ENCODE measurements at regions not wholly inside any gene's neighbourhood (a gene's known extent, or its start where the extent isn't known, plus 50 kb on each side); places are given as distances from the start of the nearest gene placed in this dataset.
"Not testable (repeated sequence)": the region's sequence is repeated elsewhere in the genome, so short reads cannot be mapped to it uniquely, and the experiment has no call there.

DNA sequence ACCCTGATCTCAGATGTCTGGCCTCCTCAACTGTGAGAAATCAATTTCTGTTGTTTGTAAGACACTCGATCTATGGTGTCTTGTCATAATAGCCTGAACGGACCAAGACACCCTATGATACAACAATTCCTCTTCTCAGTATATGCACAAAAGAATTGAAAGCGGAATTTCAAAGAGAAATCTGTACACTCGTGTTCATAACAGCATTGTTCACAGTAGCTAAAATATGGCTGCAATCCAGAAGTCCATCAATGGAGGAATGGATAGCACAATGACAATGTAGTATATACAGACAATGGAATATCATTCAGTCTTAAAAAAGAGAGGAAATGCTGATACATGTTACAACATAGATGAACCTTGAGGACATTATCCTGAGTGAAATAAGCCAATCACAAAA, 354.6 kb downstream of the SFMBT2 start:
- DNase-seq, result no peak

DNA sequence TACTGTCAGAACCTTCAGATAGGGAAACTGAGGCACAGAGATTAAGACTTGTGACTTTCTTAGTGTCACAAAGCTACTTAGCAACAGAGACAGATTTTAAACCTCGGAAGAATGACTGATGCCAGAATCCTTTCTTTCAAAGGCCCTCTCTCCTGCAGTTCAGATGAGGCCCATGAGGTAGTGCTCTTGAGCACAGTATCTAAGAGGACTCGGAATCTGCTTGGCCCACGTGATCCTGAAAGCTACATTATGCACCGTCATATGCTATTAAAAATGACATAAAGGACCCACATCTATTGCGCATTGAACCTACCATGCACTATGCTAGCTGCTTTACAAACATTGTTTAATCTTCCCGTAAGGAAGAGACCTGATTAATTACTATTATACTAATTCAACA, 355.9 kb downstream of the SFMBT2 start:
- peak; percentile 36 for DNase-seq

DNA sequence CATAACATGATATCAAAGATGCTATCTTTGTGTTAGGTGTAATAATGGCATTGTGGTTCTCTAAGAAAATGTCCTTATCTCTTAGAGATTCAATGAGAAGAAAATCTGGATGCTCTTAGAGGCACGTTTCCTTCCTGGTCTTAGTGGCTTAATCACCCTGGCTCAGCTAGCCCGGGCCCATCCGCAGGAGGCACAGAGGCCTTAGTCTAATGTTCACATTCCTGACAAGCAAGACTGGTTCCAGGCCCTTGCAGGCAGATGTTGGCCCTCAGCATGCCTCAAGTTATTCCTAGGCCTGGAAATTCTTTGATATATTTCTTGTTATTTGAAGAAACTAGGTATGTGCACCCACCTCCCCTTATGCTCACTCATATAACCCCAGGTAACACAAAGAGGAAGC, 357.6 kb downstream of the SFMBT2 start:
- no peak for DNase-seq

DNA sequence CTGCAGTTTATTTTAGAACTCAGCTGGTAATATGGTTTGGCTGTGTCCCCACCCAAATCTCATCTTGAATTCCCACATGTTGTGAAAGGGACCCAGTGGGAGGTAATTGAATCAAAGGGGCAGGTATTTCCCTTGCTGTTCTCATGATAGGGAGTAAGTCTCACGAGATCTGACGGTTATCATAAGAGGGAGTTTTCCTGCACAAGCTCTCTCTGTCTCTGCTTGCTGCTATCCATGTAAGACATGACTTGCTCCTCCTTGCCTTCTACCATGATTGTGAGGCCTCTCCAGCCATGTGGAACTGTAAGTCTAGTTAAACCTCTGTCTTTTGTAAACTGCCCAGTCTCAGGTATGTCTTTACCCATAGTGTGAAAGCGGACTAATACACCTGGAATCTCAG, 360.8 kb downstream of the SFMBT2 start:
- DNase-seq, result not testable (repeated sequence)

DNA sequence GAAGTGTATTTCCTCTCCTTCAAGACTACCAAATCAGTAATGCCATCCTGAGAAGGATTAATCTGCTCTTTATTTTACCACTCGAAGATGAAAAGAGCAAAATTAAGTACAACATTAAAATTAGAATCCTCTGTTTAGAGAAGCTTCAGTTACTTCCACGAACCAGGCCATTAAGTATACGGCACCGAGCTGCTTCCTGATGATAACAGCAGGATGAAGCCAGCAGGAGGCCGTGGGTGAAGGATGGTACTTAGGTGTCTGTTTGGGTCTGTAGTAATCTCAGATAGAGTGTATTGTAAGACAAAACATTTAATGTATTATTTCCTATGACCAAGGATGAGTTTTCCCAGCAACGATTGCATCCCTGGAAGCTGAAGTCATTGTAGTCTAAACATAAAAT, 362.8 kb downstream of the SFMBT2 start:
- DNase-seq, result no peak

DNA sequence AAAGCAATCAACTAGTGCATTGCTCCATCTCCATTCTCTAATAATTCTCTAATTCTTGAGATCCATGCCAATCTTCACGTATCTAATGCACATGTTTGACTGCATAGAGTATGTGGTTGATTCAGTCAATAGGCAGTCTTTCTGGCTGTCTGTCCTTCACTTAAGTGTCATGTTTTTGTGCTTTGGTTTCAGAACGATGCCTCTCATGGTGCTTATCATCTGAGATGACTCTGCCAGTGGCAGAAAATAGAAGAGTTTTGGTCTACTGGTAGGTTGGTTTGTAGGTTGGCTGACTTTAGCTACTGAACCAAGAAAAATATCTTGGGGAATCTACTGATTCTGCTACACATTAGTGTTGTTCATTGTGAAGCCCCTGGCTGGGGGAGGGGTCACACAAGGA, 364.2 kb downstream of the SFMBT2 start:
- peak; percentile 40 for DNase-seq

DNA sequence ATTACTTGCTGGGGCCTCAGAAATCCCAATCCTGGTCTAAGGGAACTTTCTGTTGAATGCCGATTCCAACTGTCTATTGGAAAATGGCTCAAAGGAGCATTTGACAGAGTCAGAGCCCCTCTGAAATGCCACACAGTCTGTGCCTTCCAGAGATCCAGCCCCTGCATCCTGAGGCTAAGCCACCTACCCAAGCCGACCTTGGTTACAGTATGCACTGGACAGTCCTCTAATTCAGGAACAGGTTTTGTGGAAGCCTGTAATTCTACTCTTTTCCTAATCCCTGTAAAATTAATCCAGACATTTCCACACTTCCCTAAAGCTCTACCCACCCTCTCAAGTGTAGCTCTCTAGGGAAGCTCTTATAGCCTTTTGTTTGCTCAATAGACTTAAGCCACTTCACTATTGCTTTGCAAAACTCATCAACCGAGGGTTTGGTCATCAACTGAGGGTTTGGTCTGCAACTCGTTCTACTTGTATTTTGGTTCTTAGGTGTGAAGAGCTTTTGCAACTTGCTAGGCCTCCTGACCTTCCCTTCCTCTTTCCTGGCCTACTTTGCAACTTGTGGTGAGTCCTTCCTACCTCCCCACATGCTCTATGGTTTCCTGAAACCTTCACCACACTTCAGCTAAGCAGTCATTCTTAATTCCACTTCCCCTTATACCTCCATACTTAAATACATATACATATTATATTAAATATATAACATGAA, 364.8 kb downstream of the SFMBT2 start:
- DNase-seq, result peak; percentile 61

DNA sequence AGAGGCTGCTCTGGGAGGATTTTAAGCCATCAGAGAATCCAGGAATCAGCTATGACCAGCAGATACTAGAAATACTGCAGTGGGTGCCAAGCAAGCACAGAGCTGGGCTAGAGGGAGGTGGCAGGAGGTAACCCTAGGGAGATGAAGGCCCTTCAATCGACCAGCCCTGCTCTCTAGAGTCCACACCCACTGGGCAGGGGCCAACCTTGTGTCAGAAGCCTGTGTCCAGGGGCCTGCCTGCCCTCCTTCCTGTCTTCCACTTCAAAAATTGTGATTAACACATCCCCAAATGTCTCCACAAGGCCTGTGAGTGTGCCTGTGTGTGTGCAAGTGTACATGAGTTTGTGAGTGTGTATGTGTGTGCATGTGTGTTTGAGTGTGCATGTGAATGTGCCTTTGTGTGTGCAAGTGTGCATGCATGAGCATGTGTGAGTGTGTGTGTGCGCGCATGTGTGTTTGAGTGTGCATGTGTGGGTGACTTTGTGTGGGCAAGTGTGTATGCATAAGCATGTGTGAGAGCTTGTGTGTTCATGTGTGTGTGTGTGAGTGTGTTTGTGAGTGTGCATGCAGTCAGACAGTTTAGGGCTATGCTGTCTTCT, 367.7 kb downstream of the SFMBT2 start:
- no peak for DNase-seq

DNA sequence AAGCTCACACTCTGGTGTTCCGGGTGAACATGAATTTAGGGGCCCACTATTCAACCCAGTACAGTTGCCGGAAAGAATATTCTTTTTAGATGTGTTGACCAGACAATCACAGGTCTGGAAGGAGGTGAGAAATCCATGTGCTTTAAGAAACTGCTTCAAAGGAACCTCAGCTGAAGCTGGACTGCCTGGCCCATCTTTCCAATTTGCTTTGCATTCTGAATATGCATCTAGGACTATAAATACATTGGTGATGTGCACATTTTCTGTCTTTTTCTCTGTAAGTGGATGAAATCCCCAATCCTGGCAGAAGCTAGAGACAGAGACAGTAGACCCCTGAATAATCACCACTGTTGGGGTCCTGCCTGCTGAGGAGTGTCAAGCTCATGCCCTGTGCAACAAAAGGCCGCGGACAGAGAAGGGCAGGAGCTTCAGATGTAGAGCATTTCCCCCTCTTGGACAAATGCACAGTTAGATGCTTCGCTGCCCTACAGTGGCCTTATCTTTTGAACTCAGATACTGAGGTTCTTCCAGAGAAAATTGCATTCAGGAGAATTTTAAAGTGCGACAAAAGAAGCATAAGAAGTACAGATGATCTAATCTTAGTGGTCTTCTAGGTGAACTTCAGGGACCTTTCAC, 368.3 kb downstream of the SFMBT2 start:
- no peak for DNase-seq

DNA sequence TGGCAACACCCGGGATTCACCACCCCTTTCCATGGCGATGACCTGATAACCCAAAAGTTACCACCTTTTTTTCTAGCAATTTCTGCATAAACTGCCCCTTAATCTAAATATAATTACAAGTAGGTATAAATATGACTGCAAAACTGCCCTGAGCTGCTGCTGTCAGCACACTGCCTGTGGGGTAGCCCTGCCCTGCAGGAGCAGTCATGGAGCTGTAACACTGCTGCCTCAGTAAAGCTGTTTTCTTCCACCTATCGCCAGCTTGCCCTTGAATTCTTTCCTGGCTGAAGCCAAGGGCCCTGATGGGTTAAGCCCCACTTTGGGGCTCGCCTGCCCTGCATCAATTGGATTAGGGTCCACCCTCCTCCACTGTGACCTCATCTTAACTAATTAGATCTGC, 368.8 kb downstream of the SFMBT2 start:
- no peak for DNase-seq

DNA sequence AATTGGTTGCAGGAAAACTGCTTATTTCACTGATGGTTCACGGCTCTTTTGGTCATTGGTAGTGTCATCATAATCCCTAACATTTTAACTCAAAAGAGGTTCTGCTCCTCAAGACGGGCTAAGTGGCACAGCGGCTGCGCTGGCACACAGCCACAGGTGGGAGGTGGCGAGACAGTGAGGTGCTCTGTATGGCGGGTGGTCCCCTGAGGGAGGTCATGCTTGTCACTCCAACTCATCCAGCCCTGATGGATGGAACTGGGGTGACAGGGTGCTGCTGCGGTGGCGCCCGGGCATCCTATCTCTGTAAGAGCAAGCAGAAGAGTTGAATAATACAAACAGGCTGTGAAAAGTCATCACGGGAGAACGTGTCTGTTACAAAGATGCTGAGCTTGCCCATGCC, 370.2 kb downstream of the SFMBT2 start:
- DNase-seq, result no peak

DNA sequence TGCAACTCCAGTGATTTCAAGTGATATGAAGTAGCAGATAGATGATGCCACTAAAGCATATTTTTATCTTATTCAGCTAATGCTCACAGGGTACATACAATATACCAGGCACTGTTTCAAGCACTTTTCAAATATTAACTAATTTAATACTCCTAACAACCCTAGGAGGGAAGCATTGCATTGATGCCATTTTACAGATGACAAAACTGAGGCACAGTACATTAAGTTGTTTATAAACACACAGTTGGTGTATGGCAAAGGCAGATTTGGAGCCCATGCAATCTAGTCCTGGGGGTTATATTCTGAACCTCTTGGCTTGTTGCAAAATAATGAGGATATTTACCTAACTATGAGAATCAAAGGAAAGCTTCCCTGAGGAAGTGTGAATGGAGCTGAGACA, 371.0 kb downstream of the SFMBT2 start:
- no peak for DNase-seq

DNA sequence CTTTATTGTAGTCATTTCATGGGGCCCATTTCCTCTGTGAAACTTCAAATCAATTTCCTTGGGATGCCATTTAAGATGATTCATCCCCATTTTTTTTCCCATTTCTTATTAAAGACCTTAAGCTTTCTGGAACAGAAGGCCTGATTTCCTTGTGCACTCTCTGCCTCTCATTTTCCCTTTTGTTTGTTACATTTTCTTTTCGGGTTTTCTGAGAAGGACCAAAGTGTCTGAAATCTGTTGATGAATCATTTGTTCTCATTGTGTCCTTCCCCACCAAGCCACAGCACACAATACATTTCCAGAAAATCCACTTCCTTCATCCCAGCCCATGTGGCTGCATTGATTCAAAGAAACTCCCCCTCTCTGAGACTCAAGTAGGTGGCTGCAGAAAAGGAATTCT, 372.4 kb downstream of the SFMBT2 start:
- no peak for DNase-seq

DNA sequence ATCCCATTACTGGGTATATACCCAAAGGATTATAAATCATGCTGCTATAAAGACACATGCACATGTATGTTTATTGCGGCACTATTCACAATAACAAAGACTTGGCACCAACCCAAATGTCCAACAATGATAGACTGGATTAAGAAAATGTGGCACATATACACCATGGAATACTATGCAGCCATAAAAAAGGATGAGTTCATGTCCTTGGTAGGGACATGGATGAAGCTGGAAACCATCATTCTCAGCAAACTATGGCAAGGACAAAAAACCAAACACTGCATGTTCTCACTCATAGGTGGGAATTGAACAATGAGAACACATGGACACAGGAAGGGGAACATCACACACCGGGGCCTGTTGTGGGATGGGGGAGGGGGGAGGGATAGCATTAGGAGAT, 373.4 kb downstream of the SFMBT2 start:
- not testable (repeated sequence) for DNase-seq

DNA sequence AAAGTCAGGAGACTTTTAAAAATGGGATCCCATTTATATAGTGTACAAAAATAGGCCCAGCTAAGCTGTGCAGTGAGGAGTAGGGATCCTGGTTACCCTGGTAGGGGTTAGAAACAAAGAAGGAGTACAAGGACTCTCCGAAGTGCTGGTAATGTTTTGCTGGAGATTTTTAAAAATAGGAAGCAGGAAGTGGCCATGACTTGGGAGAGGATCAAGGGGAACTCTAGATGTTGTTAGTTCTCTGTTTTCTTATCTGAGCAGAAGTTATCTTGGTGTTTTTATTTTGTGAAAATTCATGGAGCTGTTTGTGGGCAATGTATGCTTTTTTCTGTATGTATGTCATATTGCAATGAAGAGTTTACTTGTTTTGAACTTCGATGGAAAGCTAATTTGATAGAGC, 373.9 kb downstream of the SFMBT2 start:
- peak; percentile 15 for DNase-seq

DNA sequence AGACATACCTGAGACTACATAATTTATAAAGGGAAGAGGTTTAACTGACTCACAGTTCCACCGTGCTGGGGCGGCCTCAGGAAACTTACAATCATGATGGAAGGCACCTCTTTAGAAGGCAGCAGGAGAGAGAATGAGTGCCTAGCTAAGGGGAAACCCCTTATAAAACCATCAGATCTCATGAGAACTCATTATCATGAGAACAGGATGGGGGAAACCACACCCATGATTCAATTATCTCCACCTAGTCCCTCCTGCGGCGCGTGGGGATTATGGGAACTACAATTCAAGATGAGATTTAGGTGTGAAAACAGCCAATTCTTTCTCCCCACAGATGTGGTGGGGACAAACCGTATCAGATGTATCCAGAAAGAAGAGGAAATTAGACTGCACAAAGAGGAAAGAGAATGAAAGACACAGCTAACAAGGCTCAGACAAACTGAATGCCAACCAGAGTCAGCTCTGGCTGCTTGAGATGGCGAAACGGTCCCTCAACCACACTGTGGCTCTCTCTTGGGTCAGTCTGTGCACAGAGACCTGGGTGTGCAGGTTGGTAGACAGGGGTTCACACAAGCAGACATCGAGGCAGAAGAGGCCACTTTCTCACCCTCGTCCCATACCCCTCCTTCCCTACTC, 375.6 kb downstream of the SFMBT2 start:
- peak; percentile 18 for DNase-seq

DNA sequence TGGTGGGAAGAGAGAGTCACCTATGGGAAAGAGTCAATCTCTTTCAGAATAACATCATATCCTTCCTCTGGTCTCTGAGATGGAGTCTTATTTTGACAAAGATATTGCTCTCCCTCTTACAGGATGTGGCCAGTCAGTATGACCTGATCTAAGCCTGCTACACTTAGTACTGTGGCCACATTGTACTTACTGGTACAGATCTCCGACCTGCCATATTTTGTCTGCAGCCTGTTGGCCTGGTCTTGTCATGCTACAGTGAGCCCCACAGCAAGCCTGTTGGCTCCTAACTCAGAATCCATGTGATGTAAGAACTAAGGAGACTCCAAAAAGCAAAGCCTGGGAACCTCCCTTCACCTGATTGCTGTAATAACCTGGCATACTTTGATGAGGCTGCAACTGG, 377.8 kb downstream of the SFMBT2 start:
- no peak for DNase-seq

DNA sequence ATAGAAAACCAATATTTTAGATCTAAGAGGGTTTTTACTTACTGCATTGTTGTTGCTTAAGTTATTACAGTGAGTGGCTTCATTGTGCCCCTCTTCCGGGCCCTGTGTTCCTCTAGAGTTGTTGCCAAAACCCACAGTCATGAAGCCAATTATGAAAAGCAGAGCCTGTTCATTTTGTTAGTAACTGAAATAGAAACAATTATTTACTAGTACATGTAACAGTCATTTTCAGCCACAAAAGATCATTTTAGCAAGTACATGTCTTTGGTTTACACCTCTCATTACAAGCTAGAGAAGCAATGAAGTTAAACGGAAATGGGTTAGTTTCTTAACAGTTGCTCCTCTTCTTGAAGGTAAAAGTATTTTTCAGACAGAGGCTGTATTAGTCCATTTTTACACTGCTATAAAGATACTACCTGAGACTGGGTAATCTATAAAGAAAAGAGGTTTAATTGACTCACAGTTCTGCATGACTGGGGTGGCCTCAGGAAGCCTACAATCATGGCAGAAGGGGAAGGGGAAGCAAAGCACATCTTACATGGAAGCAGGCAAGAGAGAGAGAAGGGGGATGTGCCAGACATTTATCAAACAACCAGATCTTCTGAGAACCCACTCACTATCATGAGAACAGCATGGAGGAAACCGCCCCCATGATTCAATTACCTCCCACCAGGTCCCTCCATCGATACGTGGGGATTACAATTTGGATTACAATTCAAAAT, 380.5 kb downstream of the SFMBT2 start:
- DNase-seq, result no peak

DNA sequence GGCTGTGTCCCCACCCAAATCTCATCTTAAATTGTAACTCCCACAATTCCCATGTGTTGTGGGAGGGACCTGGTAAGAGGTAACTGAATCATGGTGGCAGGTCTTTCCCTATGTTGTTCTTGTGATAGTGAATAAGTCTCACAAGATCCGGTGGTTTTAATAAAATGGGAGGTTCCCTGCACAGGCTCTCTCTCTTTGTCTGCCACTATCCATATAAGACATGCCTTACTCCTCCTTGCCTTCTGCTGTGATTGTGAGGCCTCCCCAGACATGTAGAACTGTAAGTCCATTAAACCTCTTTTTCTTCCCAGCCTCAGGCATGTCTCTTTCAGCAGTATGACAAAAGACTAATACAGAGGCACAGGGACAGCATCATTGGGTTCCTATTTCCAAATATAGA, 381.2 kb downstream of the SFMBT2 start:
- no peak for DNase-seq

DNA sequence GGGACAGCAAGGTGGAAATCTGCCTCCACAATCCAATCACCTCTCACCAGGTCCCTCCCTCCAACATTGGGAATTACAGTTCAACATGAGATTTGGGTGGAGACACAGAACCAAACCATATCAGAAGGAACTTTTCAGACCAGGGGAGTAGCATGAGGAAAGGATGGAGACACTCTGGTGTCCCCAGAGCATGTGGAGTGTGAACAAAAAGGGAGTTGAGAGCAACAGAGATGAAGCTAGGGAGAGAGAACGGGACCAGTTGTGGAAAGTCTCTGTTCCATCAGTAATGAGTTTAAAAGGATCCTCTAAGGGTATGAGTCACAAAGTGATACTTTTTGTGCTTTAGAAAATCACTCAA, 382.0 kb downstream of the SFMBT2 start:
- no peak for DNase-seq

DNA sequence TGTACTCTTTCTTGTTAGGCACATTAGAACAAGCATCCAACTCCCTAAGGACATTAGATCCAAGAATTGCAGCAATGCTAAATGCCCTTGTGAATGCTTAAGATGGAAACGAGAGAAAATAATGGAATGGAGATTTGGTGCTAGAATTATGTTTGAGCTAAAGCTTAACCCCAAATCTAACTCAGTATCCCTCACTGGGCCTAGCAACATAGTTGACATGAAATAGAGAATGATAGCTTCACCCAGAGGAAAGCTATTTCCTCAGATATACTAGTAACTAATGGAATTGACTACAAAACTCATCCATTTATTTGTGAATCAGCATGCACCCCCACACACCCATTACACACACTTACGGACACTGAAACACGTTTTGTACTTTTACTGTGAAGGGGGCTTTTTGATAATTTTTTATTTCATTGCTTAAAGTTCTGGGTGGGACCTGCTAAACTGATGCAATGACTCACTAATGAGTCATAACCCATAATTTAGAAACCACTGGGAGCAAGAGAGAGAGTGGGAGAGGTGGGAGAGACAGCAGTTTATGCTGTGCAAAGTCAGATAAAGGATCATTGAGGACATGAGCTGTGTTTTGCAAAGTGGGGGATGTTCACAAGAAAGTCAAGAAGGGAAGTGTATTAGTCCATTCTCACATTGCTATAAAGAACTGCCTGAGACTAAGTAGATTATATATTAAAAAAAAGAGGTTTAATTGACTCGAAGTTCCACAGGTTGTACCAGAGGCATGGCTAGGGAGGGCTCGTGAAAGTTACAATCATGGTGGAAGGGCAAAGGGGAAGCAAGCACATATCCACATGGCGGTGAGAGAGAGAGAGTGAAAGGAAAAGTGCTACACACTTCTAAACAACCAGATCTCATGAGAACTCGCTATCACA, 382.7 kb downstream of the SFMBT2 start:
- peak; percentile 90 for DNase-seq

DNA sequence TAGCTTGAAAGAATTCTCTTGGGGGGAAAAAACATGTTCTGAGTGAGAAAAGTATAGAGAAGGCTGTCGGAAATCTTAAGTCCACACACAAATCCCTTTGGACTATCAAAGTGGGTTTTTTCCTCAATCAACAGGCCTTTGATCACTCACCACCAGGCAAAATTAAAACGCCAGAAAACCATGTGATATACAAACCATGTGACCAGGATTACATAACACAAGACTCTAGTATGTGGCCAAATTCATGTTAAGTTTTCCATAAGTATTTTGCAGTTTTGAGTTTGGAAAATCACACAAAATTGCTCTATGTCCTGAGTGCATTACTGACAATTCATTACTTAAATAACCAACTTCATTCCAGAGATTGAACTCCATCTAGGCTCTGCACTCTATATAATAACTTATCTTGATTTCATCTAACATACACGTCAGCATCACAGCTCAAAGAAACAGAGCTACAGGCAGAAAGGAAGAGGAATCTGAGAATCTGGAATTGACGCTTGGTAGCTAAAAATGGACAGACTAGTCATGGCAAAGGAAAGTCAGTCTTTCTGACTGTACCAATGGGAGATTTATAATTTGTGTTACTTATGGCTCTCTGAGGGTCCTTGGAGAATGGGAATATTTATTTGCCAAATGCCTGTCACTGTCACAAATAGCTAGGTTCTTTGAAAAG, 383.5 kb downstream of the SFMBT2 start:
- DNase-seq, result peak; percentile 65
